Uterus (tissue), 2 donors: ENCODE measurements at regions not wholly inside any gene's neighbourhood (a gene's known extent, or its start where the extent isn't known, plus 50 kb on each side); places are given as distances from the start of the nearest gene placed in this dataset.

Experiments
- CTCF ChIP-seq, 4 experiments: fragments of 200-600 bp in 2 of 4; fragments of 450-650 bp in 2 of 4; sonication (generic) in 2 of 4; IDR thresholded peaks; one replicate each; pipeline ENCODE4 v1.5.1; 2016 to 2019; ENCODE audit warnings: antibody characterized with exemption in 4 of 4, mild to moderate bottlenecking in 2 of 4, moderate library complexity in 1 of 4
- POLR2A ChIP-seq, 2 donors: fragments of 450-650 bp; IDR thresholded peaks; one replicate each; pipeline ENCODE4 v1.6.1; 2016; ENCODE audit warnings: antibody characterized with exemption in 2 of 2, mild to moderate bottlenecking in 1 of 2, moderate library complexity in 1 of 2

GRCh38 chr18:21979171-21979560, 190.2 kb upstream of the GATA6 start:
- TF ChIP-seq CTCF (IDR thresholded peaks at IDR 0.05) = no peak
- TF ChIP-seq POLR2A (IDR thresholded peaks at IDR 0.05) = no peak
